SK-N-SH treated with all-trans-retinoic acid at 6 μM for 48 hours (cell line): ENCODE measurements at regions not wholly inside any gene's neighbourhood (a gene's known extent, or its start where the extent isn't known, plus 50 kb on each side); places are given as distances from the start of the nearest gene placed in this dataset.
"Not testable (repeated sequence)": the region's sequence is repeated elsewhere in the genome, so short reads cannot be mapped to it uniquely, and the experiment has no call there.

ENCODE experiments used
- BACH2 ChIP-seq: fragments of 250-450 bp; sonication (Bioruptor Pico); IDR thresholded peaks from 2 replicates; pipeline ENCODE4 v1.9.0; 2021; ENCODE audit warnings: mild to moderate bottlenecking, borderline replicate concordance
- OSR1 ChIP-seq: fragments of 250-450 bp; sonication (Bioruptor Pico); IDR thresholded peaks from 2 replicates; pipeline ENCODE4 v1.8.0; 2022; ENCODE audit warnings: moderate library complexity, mild to moderate bottlenecking, inconsistent platforms
- TCF4 ChIP-seq: fragments of 250-450 bp; sonication (Bioruptor Pico); IDR thresholded peaks from 2 replicates; pipeline ENCODE4 v1.8.0; 2021; ENCODE audit warnings: mild to moderate bottlenecking, moderate library complexity, borderline replicate concordance
- ZC3H10 ChIP-seq: fragments of 250-450 bp; sonication (Bioruptor Pico); IDR thresholded peaks from 2 replicates; pipeline ENCODE4 v1.5.1; 2021; ENCODE audit warnings: mild to moderate bottlenecking, moderate library complexity
- ZFP3 ChIP-seq: fragments of 250-450 bp; sonication (Bioruptor Pico); IDR thresholded peaks from 2 replicates; pipeline ENCODE4 v1.5.0; 2020; ENCODE audit warnings: mild to moderate bottlenecking, moderate library complexity
- ZFP30 ChIP-seq: fragments of 450-650 bp; formaldehyde crosslinking; IDR thresholded peaks from 2 replicates; pipeline ENCODE4 v1.5.0; 2022; ENCODE audit warnings: mild to moderate bottlenecking, moderate library complexity
- ZNF8 ChIP-seq: fragments of 450-650 bp; formaldehyde crosslinking; IDR thresholded peaks from 2 replicates; pipeline ENCODE4 v1.5.0; 2020; ENCODE audit warnings: mild to moderate bottlenecking, moderate library complexity
- TF ChIP-seq, protein P1 (sequence below): fragments of 250-450 bp; sonication (Bioruptor Pico); IDR thresholded peaks from 2 replicates; pipeline ENCODE4 v1.5.1; 2020; ENCODE audit warnings: low read depth, mild to moderate bottlenecking, moderate library complexity

DNA sequence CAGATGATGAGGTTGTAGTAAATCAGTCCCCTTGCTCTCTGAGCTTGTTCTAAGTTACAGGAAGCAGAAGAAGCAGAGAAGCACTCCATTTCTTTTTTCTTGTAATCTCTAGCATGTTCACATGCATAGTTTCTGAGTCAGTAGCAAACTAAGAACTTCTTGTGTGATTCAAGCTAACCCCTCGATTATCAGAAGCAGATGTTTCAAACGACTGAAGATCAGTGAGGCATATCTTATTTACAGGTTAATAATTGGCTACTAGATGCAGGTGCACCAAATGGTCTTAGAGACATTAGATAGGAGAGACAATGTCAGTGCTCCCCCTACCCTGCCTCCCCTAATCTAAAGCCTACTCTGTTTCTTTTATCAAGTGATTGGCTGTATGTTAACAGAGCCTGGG lies 64.2 kb downstream of the FOXD4L1 start:
- TF ChIP-seq TCF4 (CRISPR knock-in tag); ZFP30; BACH2 (CRISPR knock-in tag); ZC3H10 (CRISPR knock-in tag); ZNF8 (CRISPR knock-in tag); OSR1 (CRISPR knock-in tag); ZFP3 (CRISPR knock-in tag): not testable (repeated sequence)
- TF ChIP-seq, protein P1, sequence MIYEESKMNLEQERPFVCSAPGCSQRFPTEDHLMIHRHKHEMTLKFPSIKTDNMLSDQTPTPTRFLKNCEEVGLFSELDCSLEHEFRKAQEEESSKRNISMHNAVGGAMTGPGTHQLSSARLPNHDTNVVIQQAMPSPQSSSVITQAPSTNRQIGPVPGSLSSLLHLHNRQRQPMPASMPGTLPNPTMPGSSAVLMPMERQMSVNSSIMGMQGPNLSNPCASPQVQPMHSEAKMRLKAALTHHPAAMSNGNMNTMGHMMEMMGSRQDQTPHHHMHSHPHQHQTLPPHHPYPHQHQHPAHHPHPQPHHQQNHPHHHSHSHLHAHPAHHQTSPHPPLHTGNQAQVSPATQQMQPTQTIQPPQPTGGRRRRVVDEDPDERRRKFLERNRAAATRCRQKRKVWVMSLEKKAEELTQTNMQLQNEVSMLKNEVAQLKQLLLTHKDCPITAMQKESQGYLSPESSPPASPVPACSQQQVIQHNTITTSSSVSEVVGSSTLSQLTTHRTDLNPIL (CRISPR knock-in tag), result not testable (repeated sequence)
